DMS79 treated with DMSO at 0.1 percent for 48 hours (cell line): ENCODE measurements at regions not wholly inside any gene's neighbourhood (a gene's known extent, or its start where the extent isn't known, plus 50 kb on each side); places are given as distances from the start of the nearest gene placed in this dataset.

Source experiments
- DNase-seq: peaks from one replicate; lab custom pipeline; 2025; lab: John Stamatoyannopoulos, UW

- DNase-seq, result no peak
Measured at GRCh38 chr5:87051502-87052113, 216.1 kb upstream of the RASA1 start.

- DNase-seq, result no peak
Measured at GRCh38 chr5:87053146-87053545, 214.5 kb upstream of the RASA1 start.

GRCh38 chr5:87054821-87055220 lies 212.9 kb upstream of the RASA1 start:
- no peak for DNase-seq

GRCh38 chr5:87061046-87061445 lies 206.6 kb upstream of the RASA1 start:
- no peak for DNase-seq

GRCh38 chr5:87069311-87069710 lies 198.4 kb upstream of the RASA1 start:
- DNase-seq, result no peak

GRCh38 chr5:87069974-87070608 lies 197.6 kb upstream of the RASA1 start:
- DNase-seq, result no peak

GRCh38 chr5:87074072-87074471 lies 193.6 kb upstream of the RASA1 start:
- no peak for DNase-seq

- DNase-seq, result no peak
Measured at GRCh38 chr5:87074934-87075541, 192.6 kb upstream of the RASA1 start.

GRCh38 chr5:87076411-87076810 lies 191.3 kb upstream of the RASA1 start:
- no peak for DNase-seq

GRCh38 chr5:87076931-87077330 lies 190.8 kb upstream of the RASA1 start:
- no peak for DNase-seq

GRCh38 chr5:87079219-87079618 lies 188.5 kb upstream of the RASA1 start:
- no peak for DNase-seq

- DNase-seq, result no peak
Measured at GRCh38 chr5:87081016-87081415, 186.7 kb upstream of the RASA1 start.

- DNase-seq, result no peak
Measured at GRCh38 chr5:87081511-87082372, 185.9 kb upstream of the RASA1 start.

GRCh38 chr5:87094347-87094746 lies 173.3 kb upstream of the RASA1 start:
- no peak for DNase-seq

GRCh38 chr5:87094833-87095232 lies 172.8 kb upstream of the RASA1 start:
- no peak for DNase-seq

- no peak for DNase-seq
Measured at GRCh38 chr5:87095787-87096186, 171.9 kb upstream of the RASA1 start.

GRCh38 chr5:87097664-87098063 lies 170.0 kb upstream of the RASA1 start:
- DNase-seq, result no peak

GRCh38 chr5:87099291-87099839 lies 168.3 kb upstream of the RASA1 start:
- DNase-seq, result no peak

- DNase-seq, result no peak
Measured at GRCh38 chr5:87099968-87100367, 167.7 kb upstream of the RASA1 start.

- no peak for DNase-seq
Measured at GRCh38 chr5:87101321-87101720, 166.4 kb upstream of the RASA1 start.

GRCh38 chr5:87102841-87103240 lies 164.8 kb upstream of the RASA1 start:
- no peak for DNase-seq

GRCh38 chr5:87103616-87104287 lies 163.9 kb upstream of the RASA1 start:
- DNase-seq, result no peak
